HG03108 (cell line): ENCODE measurements at regions not wholly inside any gene's neighbourhood (a gene's known extent, or its start where the extent isn't known, plus 50 kb on each side); places are given as distances from the start of the nearest gene placed in this dataset.
"Not testable (repeated sequence)": the region's sequence is repeated elsewhere in the genome, so short reads cannot be mapped to it uniquely, and the experiment has no call there.

Source experiments
- ATAC-seq: cut with Tn5 transposase; IDR thresholded peaks from one replicate; pipeline ENCODE4 v1.9.1; 2021; ENCODE audit warnings: moderate library complexity; ENCODE audit not compliant: unreplicated experiment

DNA sequence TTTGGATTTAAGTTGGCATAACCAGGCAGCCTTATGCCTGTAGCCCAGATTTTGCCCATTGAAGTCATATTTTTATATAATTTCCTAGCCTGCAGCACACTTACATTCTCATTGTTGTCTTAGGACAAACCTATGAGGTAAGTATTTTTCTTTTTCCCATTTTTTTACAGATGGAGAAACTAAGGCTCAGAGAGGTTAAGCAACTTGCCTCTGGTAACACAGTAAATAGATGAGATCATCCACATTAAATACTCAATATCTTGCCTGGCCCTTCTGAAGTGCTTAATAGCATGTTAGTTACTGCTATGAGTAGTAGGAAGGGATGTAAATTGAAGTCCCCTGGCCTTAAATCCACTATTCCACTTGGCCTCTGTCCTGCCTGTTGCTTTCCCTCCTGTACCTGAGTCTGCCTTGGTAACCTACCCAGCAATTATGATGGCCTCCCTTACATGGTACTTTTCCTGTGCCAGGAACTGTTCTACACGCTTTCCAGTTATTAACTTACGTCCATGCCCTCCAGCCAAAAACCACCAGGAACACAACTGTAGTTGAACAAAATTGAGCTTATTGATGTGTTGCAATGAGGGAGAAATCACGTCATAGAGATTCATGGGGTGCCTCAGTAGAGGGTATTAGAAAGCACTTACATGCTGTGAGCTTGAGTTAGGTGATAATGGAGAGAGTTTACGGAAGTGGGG lies 111.6 kb upstream of the FGGY start:
- no peak for ATAC-seq

GRCh38 chr1:59186656-59187055 lies 110.2 kb upstream of the FGGY start:
- no peak for ATAC-seq

GRCh38 chr1:59188413-59189213 lies 108.3 kb upstream of the FGGY start:
- no peak for ATAC-seq

DNA sequence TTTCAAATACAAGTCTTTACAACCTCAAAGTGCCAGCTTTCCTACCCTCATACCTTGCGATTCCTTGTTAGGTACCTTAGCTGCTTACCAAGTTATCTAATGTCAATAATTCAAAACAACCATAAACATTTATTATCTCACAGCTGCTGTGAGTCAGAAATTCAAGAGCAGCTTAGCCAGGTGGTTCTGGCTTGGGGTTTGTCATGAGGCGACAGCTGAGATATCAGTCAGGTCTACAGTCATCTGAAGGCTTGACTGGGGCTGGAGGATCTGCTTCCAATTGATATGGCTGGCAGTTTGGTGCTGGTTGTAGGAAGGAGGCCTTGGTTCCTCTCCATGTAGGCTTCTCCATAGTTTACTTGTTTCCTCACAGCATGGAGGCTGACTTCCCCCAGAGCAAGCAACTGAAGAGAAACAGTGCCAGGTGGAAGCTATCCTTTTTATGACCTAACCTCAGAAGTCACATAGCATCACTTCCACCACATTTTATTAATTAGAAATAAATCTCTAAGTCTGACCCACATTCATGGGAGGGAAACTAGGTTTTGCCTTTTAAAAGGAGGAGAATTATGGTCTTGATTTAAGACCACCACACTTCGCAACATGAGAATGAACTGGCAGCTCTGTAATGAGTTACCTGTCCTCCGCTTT lies 103.3 kb upstream of the FGGY start:
- no peak for ATAC-seq

- ATAC-seq: no peak
Observed at GRCh38 chr1:59194621-59195020, 102.3 kb upstream of the FGGY start.

GRCh38 chr1:59195151-59195550 lies 101.7 kb upstream of the FGGY start:
- ATAC-seq: no peak

GRCh38 chr1:59198564-59198963 lies 98.3 kb upstream of the FGGY start:
- ATAC-seq: no peak

- ATAC-seq: no peak
Observed at GRCh38 chr1:59199147-59199546, 97.7 kb upstream of the FGGY start.

DNA sequence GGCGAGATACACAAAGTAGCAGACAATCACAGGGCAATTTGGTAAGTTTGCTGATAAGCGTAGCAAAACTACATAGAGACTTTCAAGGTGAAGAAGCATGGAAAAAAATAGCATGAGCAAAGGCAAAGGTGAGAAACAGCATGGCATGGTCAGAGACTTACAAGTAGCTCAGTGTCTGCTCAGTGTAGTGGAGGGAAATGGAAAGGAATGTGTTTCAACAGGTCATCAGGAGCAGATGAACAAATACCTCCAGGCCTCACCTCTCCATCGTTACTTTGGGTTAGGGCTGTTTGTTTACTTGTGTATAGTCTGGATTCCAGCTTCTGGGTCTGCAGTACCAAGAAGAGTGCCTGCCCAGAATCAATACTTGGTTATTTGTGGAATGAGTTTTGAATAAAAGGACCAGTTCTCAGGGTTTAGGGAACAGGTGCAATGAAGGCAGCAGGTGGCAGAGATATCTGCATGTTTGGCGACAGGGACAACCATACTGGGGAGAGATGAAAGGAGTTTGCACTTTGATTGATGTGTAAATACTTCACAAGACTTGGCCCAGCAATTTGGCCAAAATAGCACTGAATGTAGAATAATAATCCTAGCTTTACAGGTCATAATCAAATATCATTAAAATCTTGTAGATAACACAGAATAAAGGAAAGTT lies 97.0 kb upstream of the FGGY start:
- ATAC-seq: no peak

GRCh38 chr1:59201341-59201740 lies 95.6 kb upstream of the FGGY start:
- ATAC-seq: no peak

DNA sequence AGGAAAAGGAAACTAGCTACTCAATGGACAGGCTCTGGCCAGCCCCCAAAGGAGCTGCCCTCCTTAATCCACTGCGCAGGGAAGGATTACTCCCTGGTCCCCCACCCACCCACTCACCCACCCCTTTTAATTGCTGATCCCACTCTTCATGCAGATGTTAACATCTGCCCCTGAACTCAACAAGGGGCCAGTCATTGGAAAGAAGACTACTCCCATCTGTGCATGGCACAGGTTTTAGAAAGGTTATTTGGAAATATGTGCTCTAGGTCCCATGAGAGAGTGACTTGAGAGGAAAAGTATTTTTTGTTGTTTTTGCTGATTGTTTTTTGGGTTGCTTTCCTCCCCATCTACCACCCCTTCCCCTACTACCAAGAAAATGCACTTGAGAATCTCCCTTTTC lies 94.4 kb upstream of the FGGY start:
- no peak for ATAC-seq

DNA sequence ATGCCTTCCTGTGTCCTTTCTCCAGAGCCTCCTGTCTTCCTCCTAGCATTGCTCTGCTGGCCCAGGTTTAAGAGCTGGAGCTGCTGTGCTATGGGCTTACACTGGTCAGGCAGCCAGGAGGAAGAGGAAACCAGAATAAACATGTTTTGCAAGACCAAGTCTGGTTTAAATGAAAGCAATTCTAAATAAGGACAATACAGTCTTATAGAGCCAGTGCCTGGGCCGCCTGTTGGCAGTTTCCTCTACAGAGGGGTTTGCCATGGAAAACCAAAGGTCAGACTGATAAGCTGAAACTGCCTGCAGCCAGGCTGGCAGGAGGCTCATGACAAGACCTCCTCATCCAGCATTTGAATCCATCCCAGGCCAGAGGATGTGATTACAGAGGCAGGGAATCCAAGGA lies 92.9 kb upstream of the FGGY start:
- no peak for ATAC-seq

DNA sequence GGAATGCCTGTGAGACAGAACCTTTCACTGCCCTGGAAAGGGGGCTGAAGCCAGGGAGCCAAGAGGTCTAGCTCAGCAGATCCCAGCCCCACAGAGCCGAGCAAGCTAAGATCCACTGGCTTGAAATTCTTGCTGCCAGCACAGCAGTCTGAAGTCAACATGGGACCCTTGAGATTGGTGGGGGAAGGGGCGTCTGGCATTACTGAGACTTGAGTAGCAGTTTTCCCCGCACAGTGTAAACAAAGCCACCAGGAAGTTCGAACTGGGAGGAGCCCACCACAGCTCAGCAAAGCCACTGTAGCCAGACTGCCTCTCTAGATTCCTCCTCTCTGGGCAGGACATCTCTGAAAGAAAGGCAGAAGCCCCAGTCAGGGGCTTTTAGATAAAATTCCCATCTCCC lies 90.3 kb upstream of the FGGY start:
- not testable (repeated sequence) for ATAC-seq

DNA sequence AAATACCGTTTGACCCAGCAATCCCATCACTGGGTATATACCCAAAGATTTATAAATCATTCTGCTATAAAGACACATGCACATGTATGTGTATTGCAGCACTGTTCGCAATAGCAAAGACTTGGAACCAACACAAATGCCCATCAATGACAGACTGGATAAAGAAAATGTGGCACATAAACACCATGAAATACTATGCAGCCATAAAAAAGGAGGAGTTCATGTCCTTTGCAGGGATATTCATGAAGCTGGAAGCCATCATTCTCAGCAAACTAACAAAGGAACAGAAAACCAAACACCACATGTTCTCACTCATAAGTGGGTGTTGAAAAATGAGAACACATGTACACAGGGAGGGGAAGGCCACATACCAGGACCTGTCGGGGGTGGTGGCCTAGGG lies 86.5 kb upstream of the FGGY start:
- not testable (repeated sequence) for ATAC-seq

- no peak for ATAC-seq
Observed at GRCh38 chr1:59212706-59213105, 84.2 kb upstream of the FGGY start.

DNA sequence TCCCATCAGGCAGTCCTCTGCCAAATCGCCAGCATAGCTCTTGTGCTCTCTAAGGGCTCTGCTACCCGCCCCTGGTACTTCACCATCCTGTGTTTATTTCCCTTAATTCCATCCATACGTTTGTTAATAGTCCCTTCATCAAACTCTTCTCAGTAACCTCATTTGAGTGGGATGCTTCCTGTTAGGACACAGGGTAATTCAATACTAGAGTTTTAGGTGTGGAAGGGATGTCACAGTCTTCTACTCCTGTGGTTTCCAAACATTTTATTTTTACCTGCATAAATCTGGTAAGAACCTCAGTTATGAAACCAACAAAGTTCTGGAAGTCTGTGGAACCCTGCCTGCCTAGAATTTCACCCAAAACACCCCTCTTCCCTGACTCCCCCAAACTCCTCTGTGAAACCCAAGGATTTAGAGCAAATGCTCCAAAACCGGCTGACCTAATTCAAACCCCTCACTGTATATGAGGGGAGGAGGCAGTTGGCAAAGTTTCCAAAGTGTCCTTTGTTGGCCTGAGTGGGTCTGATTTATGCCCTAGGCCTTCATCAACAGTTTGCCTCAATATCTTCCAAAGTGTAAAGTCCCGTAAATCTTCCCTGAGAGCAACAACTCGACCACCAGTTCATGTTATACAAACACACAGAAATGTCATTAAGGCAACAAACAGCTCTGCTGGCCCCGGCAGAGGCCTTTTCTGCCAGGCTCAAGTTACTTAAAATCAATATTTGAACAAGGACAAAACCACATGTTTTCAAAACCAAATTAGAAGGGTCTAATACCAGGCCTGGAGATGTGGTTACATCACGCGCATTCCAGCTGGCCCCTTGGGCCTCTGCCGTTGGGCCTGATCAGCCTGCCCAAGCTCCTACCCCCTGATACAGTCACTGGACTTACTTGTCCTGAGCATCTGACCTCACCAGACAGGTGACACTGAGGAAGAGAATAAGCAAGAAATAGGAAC lies 82.4 kb upstream of the FGGY start:
- no peak for ATAC-seq

- no peak for ATAC-seq
Observed at GRCh38 chr1:59215766-59216291, 81.1 kb upstream of the FGGY start.

GRCh38 chr1:59217439-59217838 lies 79.5 kb upstream of the FGGY start:
- ATAC-seq: not testable (repeated sequence)

DNA sequence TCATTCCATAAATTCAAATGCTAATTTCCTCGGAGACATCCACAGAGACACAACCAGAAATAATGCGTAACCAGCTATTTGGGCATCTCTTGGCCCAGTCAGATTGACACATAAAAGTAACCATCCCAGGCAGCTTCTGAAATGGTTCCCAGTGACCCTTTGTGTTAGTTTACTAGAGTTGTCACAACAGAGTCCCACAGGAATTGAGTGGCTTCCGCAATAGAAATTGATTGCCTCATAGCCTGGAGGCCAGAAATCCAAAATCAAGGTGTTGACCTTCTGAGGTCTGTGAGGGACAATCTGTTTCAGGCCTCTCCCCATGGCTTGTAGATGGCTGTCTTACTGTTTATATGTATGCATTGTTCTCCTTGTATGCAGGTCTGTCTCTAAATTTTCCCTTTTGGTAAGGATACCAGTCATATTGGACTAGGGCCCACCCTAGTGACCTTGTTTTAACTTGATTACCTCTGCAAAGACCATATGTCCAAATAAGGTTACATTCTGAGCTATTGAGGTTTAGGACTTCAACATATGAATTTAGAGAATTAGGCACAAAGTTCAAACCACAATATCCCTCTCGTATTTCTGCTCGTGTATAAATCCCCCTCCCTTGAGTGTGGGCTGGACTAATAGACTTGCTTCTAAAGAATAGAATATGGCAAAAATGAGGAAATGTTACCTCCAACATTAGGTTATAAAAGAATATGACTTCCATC lies 78.2 kb upstream of the FGGY start:
- no peak for ATAC-seq
